GM23338 (cell line): ENCODE measurements at regions not wholly inside any gene's neighbourhood (a gene's known extent, or its start where the extent isn't known, plus 50 kb on each side); places are given as distances from the start of the nearest gene placed in this dataset.

Experiments used
- ATAC-seq: fragments of 200-7000 bp; cut with Tn5 transposase; 3 replicates; pipeline ENCODE4 v1.9.1; 2020
- DNase-seq: peaks from one replicate; pipeline ENCODE4 v3.0.0-alpha.2; 2015; ENCODE audit warnings: low spot score
- H2AFZ ChIP-seq: fragments of 200-600 bp; sonication (generic); 2 replicates; pipeline ENCODE4 v1.8.0; 2016; ENCODE audit warnings: antibody characterized with exemption, mild to moderate bottlenecking, moderate library complexity
- H3F3A ChIP-seq: fragments of 200-600 bp; sonication (generic); replicated peaks from 2 replicates; pipeline ENCODE4 v1.8.0; 2017; ENCODE audit warnings: antibody characterized with exemption, mixed run types, low read depth
- H3K27ac ChIP-seq: fragments of 200-600 bp; sonication (generic); 2 replicates; pipeline ENCODE4 v1.6.1; 2016; ENCODE audit warnings: low read depth
- H3K27me3 ChIP-seq: fragments of 200-600 bp; sonication (generic); 2 replicates; pipeline ENCODE4 v1.8.0; 2016; ENCODE audit warnings: mild to moderate bottlenecking, mixed run types, moderate library complexity; ENCODE audit not compliant: insufficient read depth
- H3K36me3 ChIP-seq: fragments of 200-600 bp; sonication (generic); 2 replicates; pipeline ENCODE4 v1.8.0; 2016; ENCODE audit warnings: mild to moderate bottlenecking; ENCODE audit not compliant: insufficient read depth
- H3K4me1 ChIP-seq: fragments of 200-600 bp; sonication (generic); 2 replicates; pipeline ENCODE4 v1.8.0; 2016; ENCODE audit warnings: mild to moderate bottlenecking, moderate library complexity; ENCODE audit not compliant: insufficient read depth
- H3K4me2 ChIP-seq: fragments of 200-600 bp; sonication (generic); 2 replicates; pipeline ENCODE4 v1.7.1; 2017; ENCODE audit warnings: mixed run types
- H3K4me3 ChIP-seq: fragments of 200-600 bp; sonication (generic); 2 replicates; pipeline ENCODE4 v1.6.1; 2016; ENCODE audit warnings: mixed run types
- H3K79me2 ChIP-seq: fragments of 200-600 bp; sonication (generic); replicated peaks from 2 replicates; pipeline ENCODE4 v1.8.0; 2017; ENCODE audit warnings: mild to moderate bottlenecking; ENCODE audit not compliant: insufficient read depth
- H3K9me2 ChIP-seq: fragments of 200-600 bp; sonication (generic); 2 replicates; pipeline ENCODE4 v1.8.0; 2017; ENCODE audit not compliant: insufficient read depth
- H4K20me1 ChIP-seq: fragments of 200-600 bp; sonication (generic); replicated peaks from 2 replicates; pipeline ENCODE4 v1.8.0; 2017; ENCODE audit warnings: mild to moderate bottlenecking; ENCODE audit not compliant: insufficient read depth
- H3K27ac Mint-ChIP-seq: 2 replicates; pipeline ENCODE4 v1.8.0; 2020; ENCODE audit warnings: inconsistent platforms, mild to moderate bottlenecking, moderate library complexity, mixed read lengths
- H3K27me3 Mint-ChIP-seq: 3 replicates; pipeline ENCODE4 v1.8.0; 2022; ENCODE audit warnings: low read depth, mild to moderate bottlenecking, moderate library complexity, mixed read lengths, inconsistent platforms; ENCODE audit not compliant: insufficient read depth, poor library complexity
- H3K36me3 Mint-ChIP-seq: 3 replicates; pipeline ENCODE4 v1.8.0; 2021; ENCODE audit warnings: low read depth, mild to moderate bottlenecking, inconsistent platforms, moderate library complexity, mixed read lengths
- H3K4me1 Mint-ChIP-seq: 3 replicates; pipeline ENCODE4 v1.8.0; 2020; ENCODE audit warnings: mild to moderate bottlenecking, inconsistent platforms, mixed read lengths
- H3K4me3 Mint-ChIP-seq: 3 replicates; pipeline ENCODE4 v1.8.0; 2021; ENCODE audit warnings: moderate library complexity, mild to moderate bottlenecking, inconsistent platforms, mixed read lengths
- H3K9me3 Mint-ChIP-seq: 3 replicates; pipeline ENCODE4 v1.8.0; 2020; ENCODE audit warnings: moderate library complexity, mild to moderate bottlenecking, inconsistent platforms, mixed read lengths
- CREB1 ChIP-seq: fragments of 250-450 bp; sonication (Bioruptor Pico); IDR thresholded peaks from 2 replicates; pipeline ENCODE4 v1.5.0; 2020; ENCODE audit warnings: low read depth, mild to moderate bottlenecking, moderate library complexity
- CTCF ChIP-seq, 2 experiments: fragments of 200-600 bp in 1 of 2; sonication (generic) in 1 of 2; conservative IDR thresholded peaks; 2 replicates each; pipeline versions ENCODE4 v1.5.1 to v1.6.1; 2016 to 2017; ENCODE audit warnings: antibody characterized with exemption in 2 of 2, low read depth in 2 of 2, mild to moderate bottlenecking in 2 of 2, moderate library complexity in 1 of 2
- ETS1 ChIP-seq: IDR thresholded peaks from 2 replicates; pipeline ENCODE4 v1.6.1; 2016; ENCODE audit warnings: antibody characterized with exemption
- EZH2 ChIP-seq: fragments of 200-600 bp; sonication (generic); IDR thresholded peaks from one replicate; pipeline ENCODE4 v1.8.0; 2017; ENCODE audit warnings: antibody characterized with exemption, mild to moderate bottlenecking, low read depth; ENCODE audit not compliant: unreplicated experiment
- JUNB ChIP-seq: IDR thresholded peaks from one replicate; pipeline ENCODE4 v1.6.1; 2016; ENCODE audit warnings: antibody characterized with exemption; ENCODE audit not compliant: unreplicated experiment
- NANOG ChIP-seq: IDR thresholded peaks from 2 replicates; pipeline ENCODE4 v1.6.1; 2016; ENCODE audit warnings: antibody characterized with exemption, borderline replicate concordance
- POLR2AphosphoS5 ChIP-seq: IDR thresholded peaks from 2 replicates; pipeline ENCODE4 v1.6.1; 2016; ENCODE audit warnings: antibody characterized with exemption, low read depth
- REST ChIP-seq: IDR thresholded peaks from one replicate; pipeline ENCODE4 v1.6.1; 2018; ENCODE audit warnings: antibody characterized with exemption; ENCODE audit not compliant: unreplicated experiment
- STAT1 ChIP-seq: IDR thresholded peaks from one replicate; pipeline ENCODE4 v1.6.1; 2016; ENCODE audit warnings: antibody characterized with exemption; ENCODE audit not compliant: unreplicated experiment
- ZNF114 ChIP-seq: fragments of 250-450 bp; sonication (Bioruptor Pico); IDR thresholded peaks from 2 replicates; pipeline ENCODE4 v1.5.0; 2020; ENCODE audit warnings: mild to moderate bottlenecking, moderate library complexity
- ZNF331 ChIP-seq: fragments of 250-450 bp; sonication (Bioruptor Pico); IDR thresholded peaks from 2 replicates; pipeline ENCODE4 v1.5.0; 2020; ENCODE audit warnings: low read depth, mild to moderate bottlenecking, moderate library complexity
- ZNF462 ChIP-seq: fragments of 250-450 bp; sonication (Bioruptor Pico); IDR thresholded peaks from 2 replicates; pipeline ENCODE4 v1.5.0; 2020; ENCODE audit warnings: mild to moderate bottlenecking, moderate library complexity

- Mint-ChIP-seq H3K4me3 (no peak overlapping the region), H3K27ac (no peak overlapping the region), H3K27me3 (peaks cover 2% of the 10 kb centered on the region), H3K9me3 (no peaks in the 10 kb centered on the region), H3K36me3 (no peaks in the 10 kb centered on the region; the same call in 2 of the 3 replicates), H3K4me1 (no peaks in the 10 kb centered on the region)
- TF ChIP-seq ZNF462 (CRISPR knock-in tag): no peak
- TF ChIP-seq NANOG: no peak
- no peak for TF ChIP-seq ETS1
- no peak for TF ChIP-seq ZNF114 (CRISPR knock-in tag)
- no peak for TF ChIP-seq POLR2AphosphoS5
- TF ChIP-seq EZH2: no peak
- no peak for TF ChIP-seq CREB1 (CRISPR knock-in tag)
- no peak for TF ChIP-seq ZNF331 (CRISPR knock-in tag)
- no peak for TF ChIP-seq STAT1
- no peak for TF ChIP-seq CTCF (conservative IDR thresholded peaks at IDR 0.05; ENCODE audit: low read depth in 2 of 2)
- no peak for TF ChIP-seq JUNB
- no peak for TF ChIP-seq REST
- Histone ChIP-seq H3K36me3 (no peaks in the 10 kb centered on the region), H4K20me1 (no peaks in the 10 kb centered on the region), H3K4me3 (no peak overlapping the region), H3K79me2 (no peaks in the 10 kb centered on the region), H3K4me2 (no peak overlapping the region), H3K27ac (no peak overlapping the region), H2AFZ (no peak overlapping the region; the same call in 1 of the 2 replicates), H3K9me2 (peaks cover 5% of the 10 kb centered on the region; the same call in 1 of the 2 replicates), H3K27me3 (no peaks in the 10 kb centered on the region), H3K4me1 (no peaks in the 10 kb centered on the region), H3F3A (no peaks in the 10 kb centered on the region)
- DNase-seq: no peak
- ATAC-seq: no peak
Observed at GRCh38 chr6:87825821-87826221, 123.8 kb upstream of the AKIRIN2 start.
